H1 (cell line): ENCODE measurements at regions not wholly inside any gene's neighbourhood (a gene's known extent, or its start where the extent isn't known, plus 50 kb on each side); places are given as distances from the start of the nearest gene placed in this dataset.

Experiments
- CTCF ChIA-PET: fragments of 300-600 bp; sonication (Branson Sonifier 250); formaldehyde crosslinking; loops from one replicate; lab custom pipeline; 2021; ENCODE audit not compliant: partially characterized antibody; lab: Charles Lee
- POLR2A ChIA-PET: fragments of 300-600 bp; sonication (Branson Sonifier 250); formaldehyde crosslinking; loops from one replicate; lab custom pipeline; 2021; ENCODE audit warnings: inconsistent platforms; ENCODE audit not compliant: partially characterized antibody; lab: Charles Lee
- DNase-seq, 2 experiments: peaks; one replicate each; pipeline versions ENCODE4 v3.0.0 to v3.0.0-alpha.2; 2010 to 2022; ENCODE audit warnings: low spot score in 2 of 2, low read depth in 1 of 2, mixed read lengths in 1 of 2
- FAIRE-seq: peaks from 2 replicates; lab custom pipeline; 2011; peaks lifted over from hg19 to GRCh38; lab: Jason Lieb, UNC
- H2AFZ ChIP-seq: 2 replicates; pipeline ENCODE4 v1.8.1; 2012; ENCODE audit warnings: low read length, inconsistent platforms
- H2AK5ac ChIP-seq: 2 replicates; pipeline ENCODE4 v1.6.1; 2013; ENCODE audit warnings: low read depth, low read length
- H2BK120ac ChIP-seq: replicated peaks from 2 replicates; pipeline ENCODE3; 2013; ENCODE audit warnings: low read depth, low read length, inconsistent platforms
- H2BK12ac ChIP-seq: 2 replicates; pipeline ENCODE4 v1.6.1; 2013; ENCODE audit warnings: low read depth, low read length
- H2BK15ac ChIP-seq: 2 replicates; pipeline ENCODE4 v1.6.1; 2013; ENCODE audit warnings: low read length
- H2BK20ac ChIP-seq: 2 replicates; pipeline ENCODE4 v1.6.1; 2013; ENCODE audit warnings: low read length
- H2BK5ac ChIP-seq: 2 replicates; pipeline ENCODE4 v1.6.1; 2013; ENCODE audit warnings: low read depth, low read length
- H3K14ac ChIP-seq: 2 replicates; pipeline ENCODE4 v1.6.1; 2013; ENCODE audit warnings: inconsistent platforms; ENCODE audit not compliant: insufficient read length
- H3K18ac ChIP-seq: 2 replicates; pipeline ENCODE4 v1.6.1; 2013; ENCODE audit warnings: low read length; ENCODE audit errors: extremely low read depth
- H3K23ac ChIP-seq: 2 replicates; pipeline ENCODE4 v1.6.1; 2013; ENCODE audit warnings: inconsistent platforms; ENCODE audit not compliant: insufficient read length
- H3K23me2 ChIP-seq: 2 replicates; pipeline ENCODE4 v1.6.1; 2013; ENCODE audit warnings: low read depth, low read length
- H3K27ac ChIP-seq: 2 replicates; pipeline ENCODE4 v1.6.1; 2011; ENCODE audit warnings: low read depth, low read length, inconsistent platforms
- H3K27me3 ChIP-seq, 4 experiments: replicated peaks in 1 of 4; 1 replicate in 1 of 4; 2 replicates in 3 of 4; pipeline versions ENCODE4 v1.6.1 to v1.8.1; 2011 to 2013; ENCODE audit warnings: low read length in 3 of 4, mild to moderate bottlenecking in 3 of 4, inconsistent platforms in 2 of 4, mixed read lengths in 2 of 4, moderate library complexity in 1 of 4; ENCODE audit not compliant: control insufficient read depth in 3 of 4, insufficient read depth in 3 of 4; ENCODE audit errors: extremely low read depth in 1 of 4
- H3K36me3 ChIP-seq, 4 experiments: 2 replicates each; pipeline versions ENCODE4 v1.6.1 to v1.8.1; 2011 to 2013; ENCODE audit warnings: mild to moderate bottlenecking in 4 of 4, low read length in 3 of 4, moderate library complexity in 2 of 4, control low read depth in 1 of 4, inconsistent platforms in 1 of 4; ENCODE audit not compliant: insufficient read depth in 4 of 4, control insufficient read depth in 2 of 4
- H3K4ac ChIP-seq: replicated peaks from 2 replicates; pipeline ENCODE3; 2013; ENCODE audit warnings: low read length, low read depth, mixed read lengths, inconsistent platforms; ENCODE audit not compliant: insufficient read length
- H3K4me1 ChIP-seq, 4 experiments: replicated peaks in 1 of 4; 1 replicate in 1 of 4; 2 replicates in 3 of 4; pipeline versions ENCODE4 v1.6.1 to v1.8.1; 2011 to 2013; ENCODE audit warnings: low read length in 3 of 4, inconsistent platforms in 2 of 4, mixed read lengths in 1 of 4; ENCODE audit not compliant: insufficient read depth in 4 of 4, control insufficient read depth in 3 of 4
- H3K4me2 ChIP-seq, 2 experiments: 2 replicates each; pipeline versions ENCODE4 v1.6.1 to v1.8.1; 2011 to 2013; ENCODE audit warnings: low read depth in 2 of 2, low read length in 2 of 2, control low read depth in 1 of 2, inconsistent platforms in 1 of 2, mild to moderate bottlenecking in 1 of 2; ENCODE audit not compliant: insufficient read depth in 1 of 2
- H3K4me3 ChIP-seq, 4 experiments: fragments of 200-600, 300-600 bp in 1 of 4; sonication (generic), shearing (Covaris generic), sonication (Bioruptor Twin) in 1 of 4; 2 replicates each; pipeline versions ENCODE4 v1.5.1 to v1.8.1; 2011 to 2016; ENCODE audit warnings: low read length in 4 of 4, low read depth in 3 of 4, control low read depth in 2 of 4, inconsistent platforms in 2 of 4, mild to moderate bottlenecking in 2 of 4, mixed read lengths in 1 of 4, moderate library complexity in 1 of 4; ENCODE audit not compliant: insufficient read depth in 2 of 4; ENCODE audit errors: extremely low read depth in 1 of 4
- H3K56ac ChIP-seq: replicated peaks from 2 replicates; pipeline ENCODE3; 2013; ENCODE audit warnings: low read depth, mild to moderate bottlenecking, mixed read lengths, low read length, inconsistent platforms; ENCODE audit not compliant: insufficient read length
- H3K79me1 ChIP-seq: 2 replicates; pipeline ENCODE4 v1.6.1; 2013; ENCODE audit warnings: low read depth, low read length, control low read depth
- H3K79me2 ChIP-seq, 2 experiments: 2 replicates each; pipeline versions ENCODE4 v1.6.1 to v1.8.1; 2012 to 2013; ENCODE audit warnings: low read length in 2 of 2, mild to moderate bottlenecking in 2 of 2, inconsistent platforms in 1 of 2; ENCODE audit not compliant: insufficient read depth in 2 of 2, control insufficient read depth in 1 of 2
- H3K9ac ChIP-seq, 4 experiments: replicated peaks in 1 of 4; 1 replicate in 1 of 4; 2 replicates in 3 of 4; pipeline versions ENCODE4 v1.6.1 to v1.8.1; 2011 to 2013; ENCODE audit warnings: low read depth in 3 of 4, low read length in 3 of 4, control low read depth in 2 of 4, mild to moderate bottlenecking in 2 of 4, moderate library complexity in 2 of 4, inconsistent platforms in 1 of 4; ENCODE audit errors: extremely low read depth in 1 of 4
- H3K9me3 ChIP-seq, 2 experiments: 2 replicates each; pipeline versions ENCODE4 v1.6.1 to v1.8.1; 2012 to 2013; ENCODE audit warnings: mild to moderate bottlenecking in 2 of 2, moderate library complexity in 2 of 2, control low read depth in 1 of 2, inconsistent platforms in 1 of 2, low read depth in 1 of 2, low read length in 1 of 2, mixed read lengths in 1 of 2; ENCODE audit not compliant: insufficient read depth in 2 of 2
- H4K20me1 ChIP-seq, 2 experiments: replicated peaks in 1 of 2; 2 replicates each; pipeline versions ENCODE3 to v1.8.1; 2011 to 2013; ENCODE audit warnings: inconsistent platforms in 2 of 2, low read length in 2 of 2, mild to moderate bottlenecking in 1 of 2; ENCODE audit not compliant: insufficient read depth in 2 of 2, control insufficient read depth in 1 of 2
- H4K5ac ChIP-seq: 2 replicates; pipeline ENCODE4 v1.6.1; 2013; ENCODE audit warnings: low read length, low read depth, mixed read lengths, inconsistent platforms; ENCODE audit not compliant: insufficient read length
- H4K8ac ChIP-seq: 2 replicates; pipeline ENCODE4 v1.8.0; 2013; ENCODE audit warnings: mild to moderate bottlenecking, moderate library complexity, low read length, inconsistent platforms; ENCODE audit not compliant: insufficient read depth; ENCODE audit errors: extremely low read depth
- H4K91ac ChIP-seq: replicated peaks from 2 replicates; pipeline ENCODE3; 2013; ENCODE audit warnings: low read length, mixed read lengths, inconsistent platforms; ENCODE audit not compliant: insufficient read length
- CHD2 ChIP-seq: IDR thresholded peaks from 2 replicates; pipeline ENCODE4 v1.6.1; 2012; ENCODE audit warnings: low read length, improper control_type of control experiment
- GABPA ChIP-seq: IDR thresholded peaks from 2 replicates; pipeline ENCODE4 v1.6.1; 2011; ENCODE audit warnings: mild to moderate bottlenecking, low read length, moderate library complexity, borderline replicate concordance; ENCODE audit not compliant: insufficient read depth
- JUND ChIP-seq: IDR thresholded peaks from 2 replicates; pipeline ENCODE4 v1.6.1; 2011; ENCODE audit warnings: mild to moderate bottlenecking, improper control_type of control experiment, low read length
- POLR2A ChIP-seq, 2 experiments: IDR thresholded peaks; 1 replicate in 1 of 2; 2 replicates in 1 of 2; pipeline ENCODE4 v1.6.1; 2011; ENCODE audit warnings: low read depth in 2 of 2, low read length in 2 of 2, mild to moderate bottlenecking in 2 of 2; ENCODE audit errors: control extremely low read depth in 1 of 2
- RAD21 ChIP-seq, 2 experiments: IDR thresholded peaks in 1 of 2; conservative IDR thresholded peaks in 1 of 2; 2 replicates each; pipeline ENCODE4 v1.6.1; 2011; ENCODE audit warnings: low read depth in 2 of 2, low read length in 2 of 2, improper control_type of control experiment in 1 of 2, inconsistent platforms in 1 of 2, mild to moderate bottlenecking in 1 of 2, moderate library complexity in 1 of 2
- RFX5 ChIP-seq: IDR thresholded peaks from 2 replicates; pipeline ENCODE4 v1.6.1; 2011; ENCODE audit warnings: low read depth, low read length, improper control_type of control experiment, borderline replicate concordance
- SIX5 ChIP-seq: IDR thresholded peaks from 2 replicates; pipeline ENCODE4 v1.6.1; 2011; ENCODE audit warnings: mild to moderate bottlenecking, low read depth, low read length
- TAF7 ChIP-seq: optimal IDR thresholded peaks from 2 replicates; pipeline ENCODE3; 2011; ENCODE audit warnings: low read depth, mild to moderate bottlenecking, inconsistent platforms, low read length, moderate library complexity, borderline replicate concordance
- TBP ChIP-seq: IDR thresholded peaks from 2 replicates; pipeline ENCODE4 v1.6.1; 2011; ENCODE audit warnings: low read depth, low read length, improper control_type of control experiment
- TCF12 ChIP-seq: IDR thresholded peaks from 2 replicates; pipeline ENCODE4 v1.6.1; 2011; ENCODE audit warnings: low read depth, mild to moderate bottlenecking, low read length
- YY1 ChIP-seq: IDR thresholded peaks from 2 replicates; pipeline ENCODE4 v1.6.1; 2011; ENCODE audit warnings: low read depth, mild to moderate bottlenecking, low read length
- WGBS, 2 experiments: shearing (Covaris generic) in 1 of 2; methylation state at CpG; one replicate each; pipeline versions ENCODE4 v1.1.6 to v1.1.7; 2013 to 2015; ENCODE audit warnings: low lambda C conversion rate in 2 of 2, mixed read lengths in 2 of 2, inconsistent platforms in 1 of 2, low coverage in 1 of 2, missing lambda C conversion rate in 1 of 2; ENCODE audit not compliant: insufficient replicate concordance in 2 of 2, insufficient coverage in 1 of 2, insufficient read length in 1 of 2; ENCODE audit errors: extremely low coverage in 1 of 2, missing lambda C conversion rate in 1 of 2; 5-methylcytosine and 5-hydroxymethylcytosine counted together
- TF ChIP-seq, protein P1 (sequence below), 3 experiments: IDR thresholded peaks; 1 replicate in 2 of 3; 2 replicates in 1 of 3; pipeline versions ENCODE4 v1.5.1 to v1.6.1; 2011; ENCODE audit warnings: low read length in 3 of 3, mild to moderate bottlenecking in 3 of 3, inconsistent platforms in 2 of 3, low read depth in 1 of 3, moderate library complexity in 1 of 3; ENCODE audit not compliant: insufficient read depth in 1 of 3; ENCODE audit errors: control extremely low read depth in 1 of 3

DNA sequence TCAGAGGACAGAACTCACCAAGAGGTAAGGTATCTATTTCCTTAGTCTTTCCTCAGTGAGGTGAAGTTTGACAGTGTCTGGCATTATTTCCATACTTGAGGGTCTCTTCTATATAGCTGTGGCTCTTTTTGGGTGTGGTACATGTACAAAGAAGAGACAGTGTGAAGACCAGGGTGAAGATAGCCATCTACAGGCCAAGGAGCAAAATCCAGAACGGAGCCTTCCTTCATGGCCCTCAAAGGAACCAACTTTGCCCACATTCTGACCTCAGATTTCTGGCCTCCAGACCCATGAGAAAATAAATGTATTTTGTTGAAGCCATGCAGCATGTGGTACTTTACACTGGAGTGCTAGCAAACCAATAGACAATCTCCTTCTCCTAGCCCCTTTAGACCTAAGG lies 858.5 kb upstream of the B3GALT2 start:
- Histone ChIP-seq H2BK5ac (no peak overlapping the region), H3K27ac (no peak overlapping the region), H3K4me2 (no peak overlapping the region), H2BK20ac (no peak overlapping the region), H3K9ac (no peak overlapping the region), H4K5ac (no peak overlapping the region), H4K8ac (no peak overlapping the region), H2AK5ac (no peak overlapping the region), H3K4me3 (no peak overlapping the region), H2AFZ (no peak overlapping the region), H3K36me3 (no peaks in the 10 kb centered on the region), H3K27me3 (no peaks in the 10 kb centered on the region), H3K4ac (no peak overlapping the region), H2BK120ac (no peak overlapping the region), H4K20me1 (no peaks in the 10 kb centered on the region), H3K9me3 (no peaks in the 10 kb centered on the region), H2BK15ac (no peak overlapping the region), H4K91ac (no peak overlapping the region), H2BK12ac (no peak overlapping the region), H3K23me2 (no peaks in the 10 kb centered on the region), H3K56ac (no peak overlapping the region), H3K79me2 (no peaks in the 10 kb centered on the region), H3K23ac (no peak overlapping the region), H3K79me1 (no peaks in the 10 kb centered on the region), H3K4me1 (no peaks in the 10 kb centered on the region), H3K18ac (no peak overlapping the region), H3K14ac (no peak overlapping the region)
- TF ChIP-seq RFX5 (no peak), RAD21 (IDR thresholded peaks at IDR 0.05 in 1 of 2, conservative IDR thresholded peaks at IDR 0.05 in 1 of 2; ENCODE audit: low read depth in 2 of 2, low read length in 2 of 2) (peak; percentile 15 to 28; a peak in 3 of 4 replicates), YY1 (no peak), GABPA (no peak), POLR2A (IDR thresholded peaks at IDR 0.05; ENCODE audit: control extremely low read depth in 1 of 2, low read depth in 2 of 2, low read length in 2 of 2) (no peak), TBP (no peak), TCF12 (no peak), SIX5 (no peak), JUND (no peak), TAF7 (no peak), CHD2 (no peak)
- TF ChIP-seq, protein P1, sequence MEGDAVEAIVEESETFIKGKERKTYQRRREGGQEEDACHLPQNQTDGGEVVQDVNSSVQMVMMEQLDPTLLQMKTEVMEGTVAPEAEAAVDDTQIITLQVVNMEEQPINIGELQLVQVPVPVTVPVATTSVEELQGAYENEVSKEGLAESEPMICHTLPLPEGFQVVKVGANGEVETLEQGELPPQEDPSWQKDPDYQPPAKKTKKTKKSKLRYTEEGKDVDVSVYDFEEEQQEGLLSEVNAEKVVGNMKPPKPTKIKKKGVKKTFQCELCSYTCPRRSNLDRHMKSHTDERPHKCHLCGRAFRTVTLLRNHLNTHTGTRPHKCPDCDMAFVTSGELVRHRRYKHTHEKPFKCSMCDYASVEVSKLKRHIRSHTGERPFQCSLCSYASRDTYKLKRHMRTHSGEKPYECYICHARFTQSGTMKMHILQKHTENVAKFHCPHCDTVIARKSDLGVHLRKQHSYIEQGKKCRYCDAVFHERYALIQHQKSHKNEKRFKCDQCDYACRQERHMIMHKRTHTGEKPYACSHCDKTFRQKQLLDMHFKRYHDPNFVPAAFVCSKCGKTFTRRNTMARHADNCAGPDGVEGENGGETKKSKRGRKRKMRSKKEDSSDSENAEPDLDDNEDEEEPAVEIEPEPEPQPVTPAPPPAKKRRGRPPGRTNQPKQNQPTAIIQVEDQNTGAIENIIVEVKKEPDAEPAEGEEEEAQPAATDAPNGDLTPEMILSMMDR (IDR thresholded peaks at IDR 0.05; ENCODE audit: control extremely low read depth in 1 of 3, insufficient read depth in 1 of 3, low read depth in 1 of 3, low read length in 3 of 3) = peak in 1 of 3 experiments; percentile 5; a peak in 1 of 4 replicates
- CTCF ChIA-PET = no interaction called here
- 90% methylated on average over 1 of the region's 1 CpG; no CpG with 5 or more reads in 1 of the 2 experiments for WGBS, 2 experiments
- POLR2A ChIA-PET = no interaction called here
- DNase-seq (no peak), FAIRE-seq (no peak)
